ENCODE measurements at regions not wholly inside any gene's neighbourhood (a gene's known extent, or its start where the extent isn't known, plus 50 kb on each side); places are given as distances from the start of the nearest gene placed in this dataset.

DNA sequence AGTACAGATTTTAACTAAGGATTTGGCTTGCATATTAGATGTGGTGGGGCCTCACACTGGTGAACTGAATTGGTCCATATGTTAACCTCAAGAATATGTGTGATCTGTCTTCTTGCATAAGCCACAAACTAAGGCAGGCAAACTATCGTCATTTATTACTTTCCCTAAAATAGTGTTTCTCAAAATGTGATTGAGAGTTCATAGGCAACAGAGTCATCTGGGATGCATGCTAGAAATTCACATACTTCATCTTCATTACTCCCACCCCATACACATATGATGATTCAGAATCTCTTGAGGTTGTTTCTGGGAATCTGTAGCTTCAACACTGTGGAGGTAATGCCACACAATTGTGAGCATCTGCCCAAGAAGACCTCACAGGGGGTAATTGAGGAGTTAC is 822.8 kb upstream of the CDH2 start:
- H3K27ac Mint-ChIP-seq = no peak overlapping the region
- Histone ChIP-seq H3K4me3 (no peak overlapping the region), H3K4me2 (no peak overlapping the region), H2AFZ (replicated peaks) (no peak overlapping the region), H3K4me1 (peaks cover 11% of the 10 kb centered on the region), H3K9me3 (ENCODE audit: low read depth) (no peaks in the 10 kb centered on the region), H4K20me1 (ENCODE audit: low read depth) (no peaks in the 10 kb centered on the region), H3K9ac (no peak overlapping the region), H3F3A (ENCODE audit: low read depth) (peaks cover under 1% of the 10 kb centered on the region), H3K79me2 (ENCODE audit: low read depth) (no peaks in the 10 kb centered on the region), H3K27me3 (no peaks in the 10 kb centered on the region), H3K36me3 (no peaks in the 10 kb centered on the region), H3K27ac (no peak overlapping the region)
- DNase-seq (ENCODE audit: low spot score) = no peak
- H3K9me3 Mint-ChIP-seq = no peaks in the 10 kb centered on the region
- TF ChIP-seq EZH2phosphoT487 (IDR thresholded peaks at IDR 0.05) (no peak), CTCF (IDR thresholded peaks at IDR 0.05) (no peak), EZH2 (IDR thresholded peaks at IDR 0.05) (no peak)
- peaks cover 4% of the 10 kb centered on the region for H3K27me3 Mint-ChIP-seq (ENCODE audit: insufficient read depth, low read depth)
- no peaks in the 10 kb centered on the region for H3K36me3 Mint-ChIP-seq
- peaks cover 5% of the 10 kb centered on the region for H3K4me1 Mint-ChIP-seq
- H3K4me3 Mint-ChIP-seq = no peak overlapping the region

DNA sequence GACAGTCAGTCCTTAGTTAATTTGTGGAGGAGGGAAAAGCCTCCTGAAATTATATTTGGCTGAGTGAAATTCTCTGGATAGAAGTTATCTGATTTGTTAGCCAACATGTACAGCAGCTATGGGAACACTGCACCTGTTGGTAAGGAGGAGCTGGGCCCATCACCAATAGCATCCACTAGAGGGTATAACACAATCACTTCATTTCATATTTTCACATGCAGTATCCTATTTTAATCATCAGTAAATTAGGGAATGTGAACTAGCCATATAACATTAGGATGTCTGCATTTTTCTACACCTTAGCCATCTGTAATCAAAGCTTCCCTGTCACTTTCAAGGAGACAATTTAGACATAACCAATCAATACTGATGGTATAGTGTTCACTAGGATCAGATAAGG is 818.4 kb upstream of the CDH2 start:
- no peaks in the 10 kb centered on the region for H3K27me3 Mint-ChIP-seq (ENCODE audit: insufficient read depth, low read depth)
- no peak overlapping the region for H3K4me2 ChIP-seq
- H3K27me3 ChIP-seq = no peaks in the 10 kb centered on the region
- H2AFZ ChIP-seq (replicated peaks) = no peak overlapping the region
- H3K4me3 ChIP-seq = no peak overlapping the region
- H3K36me3 Mint-ChIP-seq = no peaks in the 10 kb centered on the region
- H3K9me3 Mint-ChIP-seq = no peaks in the 10 kb centered on the region
- H3K27ac Mint-ChIP-seq = no peak overlapping the region
- H3K36me3 ChIP-seq = no peaks in the 10 kb centered on the region
- H3K79me2 ChIP-seq (ENCODE audit: low read depth) = no peaks in the 10 kb centered on the region
- no peaks in the 10 kb centered on the region for H4K20me1 ChIP-seq (ENCODE audit: low read depth)
- H3K4me1 ChIP-seq = no peaks in the 10 kb centered on the region
- H3K4me3 Mint-ChIP-seq = no peak overlapping the region
- no peaks in the 10 kb centered on the region for H3K9me3 ChIP-seq (ENCODE audit: low read depth)
- no peak for DNase-seq (ENCODE audit: low spot score)
- no peak overlapping the region for H3K27ac ChIP-seq
- no peaks in the 10 kb centered on the region for H3F3A ChIP-seq (ENCODE audit: low read depth)
- peak; percentile 18 for TF ChIP-seq CTCF (IDR thresholded peaks at IDR 0.05)
- no peak for TF ChIP-seq EZH2phosphoT487 (IDR thresholded peaks at IDR 0.05)
- H3K9ac ChIP-seq = peak overlapping the region; percentile 19
- no peaks in the 10 kb centered on the region for H3K4me1 Mint-ChIP-seq

- H3K27ac Mint-ChIP-seq = no peak overlapping the region
- no peaks in the 10 kb centered on the region for H3K79me2 ChIP-seq (ENCODE audit: low read depth)
- no peak for DNase-seq (ENCODE audit: low spot score)
- no peaks in the 10 kb centered on the region for H3K36me3 Mint-ChIP-seq
- H2AFZ ChIP-seq (replicated peaks) = peak overlapping the region; percentile 2
- H3K9me3 ChIP-seq (ENCODE audit: low read depth) = no peaks in the 10 kb centered on the region
- H3K4me1 ChIP-seq = no peaks in the 10 kb centered on the region
- H3K27me3 Mint-ChIP-seq (ENCODE audit: insufficient read depth, low read depth) = no peaks in the 10 kb centered on the region
- no peaks in the 10 kb centered on the region for H3K27me3 ChIP-seq
- H3K27ac ChIP-seq = no peak overlapping the region
- no peak overlapping the region for H3K9ac ChIP-seq
- no peaks in the 10 kb centered on the region for H3K36me3 ChIP-seq
- H3F3A ChIP-seq (ENCODE audit: low read depth) = no peaks in the 10 kb centered on the region
- no peaks in the 10 kb centered on the region for H4K20me1 ChIP-seq (ENCODE audit: low read depth)
- no peak overlapping the region for H3K4me3 Mint-ChIP-seq
- peaks cover 6% of the 10 kb centered on the region for H3K4me1 Mint-ChIP-seq
- no peak for TF ChIP-seq EZH2phosphoT487 (IDR thresholded peaks at IDR 0.05)
- TF ChIP-seq CTCF (IDR thresholded peaks at IDR 0.05) = no peak
- TF ChIP-seq EZH2 (IDR thresholded peaks at IDR 0.05) = no peak
- no peaks in the 10 kb centered on the region for H3K9me3 Mint-ChIP-seq
- no peak overlapping the region for H3K4me3 ChIP-seq
- H3K4me2 ChIP-seq = no peak overlapping the region
Observed at GRCh38 chr18:28984731-28985130, 807.8 kb upstream of the CDH2 start.

GRCh38 chr18:28974504-28974903 is 797.6 kb upstream of the CDH2 start:
- peaks cover 9% of the 10 kb centered on the region for H3K4me1 ChIP-seq
- H3K27ac ChIP-seq = no peak overlapping the region
- peaks cover 2% of the 10 kb centered on the region for H3K27me3 Mint-ChIP-seq (ENCODE audit: insufficient read depth, low read depth)
- H3K4me1 Mint-ChIP-seq = peaks cover 5% of the 10 kb centered on the region
- no peaks in the 10 kb centered on the region for H3K79me2 ChIP-seq (ENCODE audit: low read depth)
- H3K4me3 ChIP-seq = no peak overlapping the region
- no peak overlapping the region for H3K9ac ChIP-seq
- H3K9me3 ChIP-seq (ENCODE audit: low read depth) = peaks cover 3% of the 10 kb centered on the region
- H3F3A ChIP-seq (ENCODE audit: low read depth) = no peaks in the 10 kb centered on the region
- H3K9me3 Mint-ChIP-seq = no peaks in the 10 kb centered on the region
- H3K27me3 ChIP-seq = no peaks in the 10 kb centered on the region
- TF ChIP-seq EZH2phosphoT487 (IDR thresholded peaks at IDR 0.05) (no peak), CTCF (IDR thresholded peaks at IDR 0.05) (no peak), EZH2 (IDR thresholded peaks at IDR 0.05) (no peak)
- no peak overlapping the region for H3K4me2 ChIP-seq
- H2AFZ ChIP-seq (replicated peaks) = no peak overlapping the region
- H3K4me3 Mint-ChIP-seq = no peak overlapping the region
- no peak overlapping the region for H3K27ac Mint-ChIP-seq
- H3K36me3 Mint-ChIP-seq = no peaks in the 10 kb centered on the region
- no peak for DNase-seq (ENCODE audit: low spot score)
- H3K36me3 ChIP-seq = no peaks in the 10 kb centered on the region
- no peaks in the 10 kb centered on the region for H4K20me1 ChIP-seq (ENCODE audit: low read depth)
